HEK293 (cell line): ENCODE measurements at regions not wholly inside any gene's neighbourhood (a gene's known extent, or its start where the extent isn't known, plus 50 kb on each side); places are given as distances from the start of the nearest gene placed in this dataset.

Experiments used
- CTCF ChIA-PET: fragments of 350-600 bp; formaldehyde crosslinking; extraction: SDS; loops from one replicate; lab custom pipeline; 2021; ENCODE audit warnings: antibody characterized with exemption; lab: Yijun Ruan, JAX
- POLR2A ChIA-PET: fragments of 300-600 bp; formaldehyde crosslinking; extraction: SDS; loops from one replicate; lab custom pipeline; 2020; ENCODE audit warnings: antibody characterized with exemption, inconsistent platforms; lab: Yijun Ruan, JAX
- H3K27ac ChIP-seq: fragments of 200-500 bp; sonication (Bioruptor generic); 2 replicates; pipeline ENCODE4 v1.5.1; 2014; ENCODE audit warnings: low read depth, low read length, control low read depth, inconsistent platforms; ENCODE audit errors: extremely low read depth
- H3K36me3 ChIP-seq, 2 experiments: fragments of 200-500 bp in 1 of 2; sonication (Bioruptor generic) in 1 of 2; 1 replicate in 1 of 2; 2 replicates in 1 of 2; pipeline ENCODE4 v1.5.1; 2014 to 2017; ENCODE audit warnings: inconsistent platforms in 2 of 2, low read length in 2 of 2; ENCODE audit not compliant: control insufficient read depth in 2 of 2, insufficient read depth in 1 of 2
- H3K4me1 ChIP-seq: fragments of 200-500 bp; sonication (Bioruptor generic); 2 replicates; pipeline ENCODE4 v1.5.1; 2014; ENCODE audit warnings: mild to moderate bottlenecking, low read length, inconsistent platforms; ENCODE audit not compliant: control insufficient read depth, insufficient read depth
- H3K4me3 ChIP-seq: 2 replicates; pipeline ENCODE4 v1.5.1; 2011; ENCODE audit warnings: low read depth, mild to moderate bottlenecking, control low read depth, low read length, moderate library complexity
- H3K9me3 ChIP-seq: fragments of 200-500 bp; sonication (Bioruptor generic); 2 replicates; pipeline ENCODE4 v1.5.1; 2014; ENCODE audit warnings: low read depth, low read length, inconsistent platforms; ENCODE audit not compliant: control insufficient read depth, insufficient read depth
- IKZF3 ChIP-seq: fragments of 450-650 bp; IDR thresholded peaks from 2 replicates; pipeline ENCODE4 v1.5.0; 2018; ENCODE audit warnings: missing biosample characterization, mild to moderate bottlenecking, missing genetic modification characterization, moderate library complexity
- OVOL3 ChIP-seq: fragments of 450-650 bp; formaldehyde crosslinking; IDR thresholded peaks from 2 replicates; pipeline ENCODE4 v1.5.1; 2016; ENCODE audit warnings: missing biosample characterization, missing genetic modification characterization
- REPIN1 ChIP-seq: fragments of 450-650 bp; formaldehyde crosslinking; IDR thresholded peaks from 2 replicates; pipeline ENCODE4 v1.5.1; 2017; ENCODE audit warnings: missing biosample characterization, missing genetic modification characterization, low read depth
- SETDB1 ChIP-seq: IDR thresholded peaks from one replicate; pipeline ENCODE4 v1.6.1; 2017; ENCODE audit warnings: mild to moderate bottlenecking, low read length, moderate library complexity, mixed read lengths; ENCODE audit not compliant: insufficient read length
- YY1 ChIP-seq: fragments of 450-650 bp; formaldehyde crosslinking; IDR thresholded peaks from 2 replicates; pipeline ENCODE4 v1.5.1; 2018; ENCODE audit warnings: missing biosample characterization, missing genetic modification characterization
- ZBTB1 ChIP-seq: fragments of 450-650 bp; formaldehyde crosslinking; IDR thresholded peaks from 2 replicates; pipeline ENCODE4 v1.5.1; 2016; ENCODE audit warnings: missing biosample characterization, missing genetic modification characterization
- ZBTB11 ChIP-seq: fragments of 450-650 bp; formaldehyde crosslinking; conservative IDR thresholded peaks from 2 replicates; pipeline ENCODE4 v1.5.1; 2016; ENCODE audit warnings: low read depth, missing biosample characterization, missing genetic modification characterization
- ZFP69B ChIP-seq: fragments of 450-650 bp; formaldehyde crosslinking; IDR thresholded peaks from 2 replicates; pipeline ENCODE4 v1.5.1; 2016; ENCODE audit warnings: missing biosample characterization, missing genetic modification characterization
- ZNF155 ChIP-seq: fragments of 450-650 bp; formaldehyde crosslinking; IDR thresholded peaks from 2 replicates; pipeline ENCODE4 v1.5.1; 2016; ENCODE audit warnings: missing biosample characterization, missing genetic modification characterization
- ZNF169 ChIP-seq: fragments of 450-650 bp; formaldehyde crosslinking; IDR thresholded peaks from 2 replicates; pipeline ENCODE4 v1.5.1; 2016; ENCODE audit warnings: missing biosample characterization, missing genetic modification characterization
- ZNF214 ChIP-seq: fragments of 450-650 bp; formaldehyde crosslinking; IDR thresholded peaks from 2 replicates; pipeline ENCODE4 v1.5.1; 2017; ENCODE audit warnings: missing biosample characterization, mild to moderate bottlenecking, missing genetic modification characterization, borderline replicate concordance
- ZNF223 ChIP-seq: fragments of 450-650 bp; formaldehyde crosslinking; IDR thresholded peaks from 2 replicates; pipeline ENCODE4 v1.5.1; 2016; ENCODE audit warnings: missing biosample characterization, missing genetic modification characterization
- ZNF292 ChIP-seq: fragments of 450-650 bp; formaldehyde crosslinking; IDR thresholded peaks from 2 replicates; pipeline ENCODE4 v1.5.1; 2016; ENCODE audit warnings: low read depth, missing biosample characterization, missing genetic modification characterization, borderline replicate concordance
- ZNF324 ChIP-seq: fragments of 450-650 bp; formaldehyde crosslinking; IDR thresholded peaks from 2 replicates; pipeline ENCODE4 v1.5.1; 2016; ENCODE audit warnings: missing biosample characterization, missing genetic modification characterization
- ZNF335 ChIP-seq: fragments of 450-650 bp; formaldehyde crosslinking; conservative IDR thresholded peaks from 2 replicates; pipeline ENCODE4 v1.5.1; 2016; ENCODE audit warnings: missing biosample characterization, missing genetic modification characterization
- ZNF362 ChIP-seq: fragments of 450-650 bp; formaldehyde crosslinking; IDR thresholded peaks from 2 replicates; pipeline ENCODE4 v1.5.1; 2016; ENCODE audit warnings: missing biosample characterization, missing genetic modification characterization
- ZNF416 ChIP-seq: fragments of 450-650 bp; formaldehyde crosslinking; IDR thresholded peaks from 2 replicates; pipeline ENCODE4 v1.5.1; 2016; ENCODE audit warnings: missing biosample characterization, missing genetic modification characterization
- ZNF571 ChIP-seq: fragments of 450-650 bp; formaldehyde crosslinking; IDR thresholded peaks from 2 replicates; pipeline ENCODE4 v1.5.0; 2017; ENCODE audit warnings: missing biosample characterization, missing genetic modification characterization
- ZNF654 ChIP-seq: fragments of 450-650 bp; formaldehyde crosslinking; IDR thresholded peaks from 2 replicates; pipeline ENCODE4 v1.5.1; 2016; ENCODE audit warnings: low read depth, missing biosample characterization, missing genetic modification characterization
- ZNF776 ChIP-seq: fragments of 450-650 bp; formaldehyde crosslinking; IDR thresholded peaks from 2 replicates; pipeline ENCODE4 v1.5.0; 2017; ENCODE audit warnings: missing biosample characterization, missing genetic modification characterization, borderline replicate concordance
- ZNF785 ChIP-seq: fragments of 450-650 bp; formaldehyde crosslinking; IDR thresholded peaks from 2 replicates; pipeline ENCODE4 v1.5.1; 2016; ENCODE audit warnings: missing biosample characterization, missing genetic modification characterization
- ZSCAN16 ChIP-seq: fragments of 450-650 bp; formaldehyde crosslinking; IDR thresholded peaks from 2 replicates; pipeline ENCODE4 v1.5.1; 2016; ENCODE audit warnings: missing biosample characterization, missing genetic modification characterization
- ZSCAN18 ChIP-seq: fragments of 450-650 bp; formaldehyde crosslinking; IDR thresholded peaks from 2 replicates; pipeline ENCODE4 v1.5.1; 2016; ENCODE audit warnings: missing biosample characterization, missing genetic modification characterization
- ZSCAN5A ChIP-seq: fragments of 450-650 bp; formaldehyde crosslinking; IDR thresholded peaks from 2 replicates; pipeline ENCODE4 v1.5.1; 2016; ENCODE audit warnings: missing biosample characterization, missing genetic modification characterization
- TF ChIP-seq, protein P1 (sequence below): fragments of 450-650 bp; formaldehyde crosslinking; IDR thresholded peaks from 2 replicates; pipeline ENCODE4 v1.5.1; 2017; ENCODE audit warnings: missing biosample characterization, mild to moderate bottlenecking, missing genetic modification characterization, moderate library complexity

DNA sequence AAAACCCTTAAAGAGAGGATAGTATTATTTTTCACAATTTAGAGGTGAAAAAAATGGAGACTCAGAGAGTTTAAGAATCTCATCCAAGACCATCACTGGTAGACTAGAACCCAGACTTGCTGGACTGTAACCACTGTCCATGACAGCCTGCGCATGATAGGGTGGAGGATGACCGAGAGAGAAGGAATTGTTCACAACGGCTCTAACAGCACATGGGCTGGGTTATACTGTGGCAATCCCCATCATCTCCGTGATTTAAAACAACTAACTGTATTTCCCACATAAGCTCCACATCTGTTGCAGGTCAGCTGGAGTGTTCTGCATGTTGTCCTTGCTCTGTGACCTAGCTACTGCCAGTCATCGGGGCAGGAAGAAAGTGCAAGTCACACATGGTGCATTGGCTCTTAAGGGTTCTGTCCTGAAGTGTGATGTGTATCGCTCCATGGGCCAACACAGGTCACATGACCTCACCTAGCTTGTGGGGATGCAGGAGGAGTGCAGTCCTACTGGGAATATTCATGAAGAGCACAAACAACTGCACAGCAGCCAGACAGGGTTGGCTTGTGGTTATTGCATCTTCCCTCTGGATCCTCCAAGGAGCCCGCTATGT lies 131.2 kb upstream of the MPHOSPH6 start:
- TF ChIP-seq ZNF324 (tag by site-specific recombination), result no peak
- no peak for TF ChIP-seq ZNF292 (tag by site-specific recombination)
- TF ChIP-seq ZNF214 (tag by site-specific recombination), result no peak
- TF ChIP-seq SETDB1, result no peak
- TF ChIP-seq REPIN1 (tag by site-specific recombination), result no peak
- no peak for TF ChIP-seq ZSCAN16 (tag by site-specific recombination)
- no peak for TF ChIP-seq ZNF785 (tag by site-specific recombination)
- no peak for TF ChIP-seq OVOL3 (tag by site-specific recombination)
- no peak for TF ChIP-seq ZSCAN5A (tag by site-specific recombination)
- TF ChIP-seq ZNF362 (tag by site-specific recombination), result no peak
- no peak for TF ChIP-seq ZNF416 (tag by site-specific recombination)
- TF ChIP-seq ZBTB1, result no peak
- no peak for TF ChIP-seq ZNF223
- no peak for TF ChIP-seq ZNF169 (tag by site-specific recombination)
- no peak for TF ChIP-seq ZNF776
- no peak for TF ChIP-seq ZFP69B
- TF ChIP-seq ZNF155 (tag by site-specific recombination), result no peak
- TF ChIP-seq ZNF571 (tag by site-specific recombination), result no peak
- TF ChIP-seq, protein P1, sequence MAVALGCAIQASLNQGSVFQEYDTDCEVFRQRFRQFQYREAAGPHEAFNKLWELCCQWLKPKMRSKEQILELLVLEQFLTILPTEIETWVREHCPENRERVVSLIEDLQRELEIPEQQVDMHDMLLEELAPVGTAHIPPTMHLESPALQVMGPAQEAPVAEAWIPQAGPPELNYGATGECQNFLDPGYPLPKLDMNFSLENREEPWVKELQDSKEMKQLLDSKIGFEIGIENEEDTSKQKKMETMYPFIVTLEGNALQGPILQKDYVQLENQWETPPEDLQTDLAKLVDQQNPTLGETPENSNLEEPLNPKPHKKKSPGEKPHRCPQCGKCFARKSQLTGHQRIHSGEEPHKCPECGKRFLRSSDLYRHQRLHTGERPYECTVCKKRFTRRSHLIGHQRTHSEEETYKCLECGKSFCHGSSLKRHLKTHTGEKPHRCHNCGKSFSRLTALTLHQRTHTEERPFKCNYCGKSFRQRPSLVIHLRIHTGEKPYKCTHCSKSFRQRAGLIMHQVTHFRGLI (tag by site-specific recombination), result no peak
- Histone ChIP-seq H3K27ac (no peak overlapping the region), H3K36me3 (no peaks in the 10 kb centered on the region), H3K9me3 (no peaks in the 10 kb centered on the region), H3K4me1 (no peaks in the 10 kb centered on the region), H3K4me3 (no peak overlapping the region)
- POLR2A ChIA-PET, result no interaction called here
- CTCF ChIA-PET, result interaction anchor here (0.6 to 0.9 kb wide), 2 partner anchors 102 to 223 kb away, joined by 3 to 4 read pairs; no protein-coding TSS in a partner anchor

- Histone ChIP-seq H3K9me3 (no peaks in the 10 kb centered on the region), H3K36me3 (no peaks in the 10 kb centered on the region), H3K4me1 (no peaks in the 10 kb centered on the region), H3K4me3 (no peak overlapping the region), H3K27ac (no peak overlapping the region)
- POLR2A ChIA-PET, result no interaction called here
- TF ChIP-seq, protein P1 (tag by site-specific recombination), result no peak
- TF ChIP-seq ZSCAN18 (tag by site-specific recombination), result no peak
- TF ChIP-seq ZNF335 (tag by site-specific recombination), result no peak
- TF ChIP-seq IKZF3 (tag by site-specific recombination), result no peak
- no peak for TF ChIP-seq ZBTB11 (tag by site-specific recombination)
- no peak for TF ChIP-seq YY1 (tag by site-specific recombination)
- no peak for TF ChIP-seq ZNF654 (tag by site-specific recombination)
- TF ChIP-seq, all 188 proteins: peak for 0
- CTCF ChIA-PET, result no interaction called here
These were observed 130.4 kb upstream of the MPHOSPH6 start for GRCh38 chr16:82300374-82300951.
